Right atrium auricular region (tissue), 2 donors: ENCODE measurements at regions not wholly inside any gene's neighbourhood (a gene's known extent, or its start where the extent isn't known, plus 50 kb on each side); places are given as distances from the start of the nearest gene placed in this dataset.

Source experiments
- DNase-seq: peaks from one replicate; pipeline ENCODE4 v3.0.0-alpha.2; 2019; ENCODE audit warnings: low spot score
- H3K27ac ChIP-seq, 2 donors: fragments of 200-600 bp; sonication (generic); 1 replicate in 1 of 2; 2 replicates in 1 of 2; pipeline ENCODE4 v1.5.1; 2016 to 2019
- H3K27me3 ChIP-seq, 2 donors: fragments of 200-600 bp; sonication (generic); one replicate each; pipeline versions ENCODE4 v1.5.1 to v1.6.0; 2017 to 2019
- H3K36me3 ChIP-seq: fragments of 200-600 bp; sonication (generic); one replicate; pipeline ENCODE4 v1.5.1; 2016
- H3K4me1 ChIP-seq, 2 donors: fragments of 200-600 bp; sonication (generic); one replicate each; pipeline versions ENCODE4 v1.5.1 to v1.6.0; 2017 to 2019
- H3K4me3 ChIP-seq, 2 donors: fragments of 200-600 bp; sonication (generic); 1 replicate in 1 of 2; 2 replicates in 1 of 2; pipeline ENCODE4 v1.5.1; 2017 to 2019; ENCODE audit warnings: mild to moderate bottlenecking in 1 of 2, moderate library complexity in 1 of 2
- H3K9me3 ChIP-seq, 2 donors: fragments of 200-600 bp; sonication (generic); one replicate each; pipeline ENCODE4 v1.5.1; 2019
- CTCF ChIP-seq, 2 donors: fragments of 200-600 bp; sonication (generic); IDR thresholded peaks; one replicate each; pipeline ENCODE4 v1.5.1; 2019; ENCODE audit warnings: antibody characterized with exemption in 2 of 2

- Histone ChIP-seq H3K9me3 (no peaks in the 10 kb centered on the region), H3K4me1 (no peaks in the 10 kb centered on the region), H3K36me3 (no peaks in the 10 kb centered on the region), H3K27me3 (no peaks in the 10 kb centered on the region), H3K4me3 (no peak overlapping the region), H3K27ac (no peak overlapping the region)
- no peak for DNase-seq
- TF ChIP-seq CTCF (IDR thresholded peaks at IDR 0.05): no peak
Measured at GRCh38 chr5:116834796-116835515, 260.3 kb upstream of the SEMA6A start.

GRCh38 chr5:116830079-116830478, 255.5 kb upstream of the SEMA6A start:
- H3K27me3 ChIP-seq: no peaks in the 10 kb centered on the region
- H3K4me3 ChIP-seq: no peak overlapping the region
- no peaks in the 10 kb centered on the region for H3K9me3 ChIP-seq
- H3K36me3 ChIP-seq: no peaks in the 10 kb centered on the region
- H3K4me1 ChIP-seq: no peaks in the 10 kb centered on the region
- no peak for DNase-seq
- no peak overlapping the region for H3K27ac ChIP-seq
- TF ChIP-seq CTCF (IDR thresholded peaks at IDR 0.05): no peak

GRCh38 chr5:116827078-116827477, 252.5 kb upstream of the SEMA6A start:
- TF ChIP-seq CTCF (IDR thresholded peaks at IDR 0.05): no peak
- no peaks in the 10 kb centered on the region for H3K27me3 ChIP-seq
- no peaks in the 10 kb centered on the region for H3K4me1 ChIP-seq
- no peaks in the 10 kb centered on the region for H3K9me3 ChIP-seq
- H3K36me3 ChIP-seq: no peaks in the 10 kb centered on the region
- H3K4me3 ChIP-seq: no peak overlapping the region
- DNase-seq: no peak
- no peak overlapping the region for H3K27ac ChIP-seq

- Histone ChIP-seq H3K27me3 (no peaks in the 10 kb centered on the region), H3K27ac (no peak overlapping the region), H3K4me3 (no peak overlapping the region), H3K9me3 (no peaks in the 10 kb centered on the region), H3K36me3 (no peaks in the 10 kb centered on the region), H3K4me1 (no peaks in the 10 kb centered on the region)
- no peak for TF ChIP-seq CTCF (IDR thresholded peaks at IDR 0.05)
- DNase-seq: no peak
Measured at GRCh38 chr5:116825486-116825885, 250.9 kb upstream of the SEMA6A start.

GRCh38 chr5:116824751-116825438, 250.3 kb upstream of the SEMA6A start:
- H3K36me3 ChIP-seq: no peaks in the 10 kb centered on the region
- no peak overlapping the region for H3K4me3 ChIP-seq
- H3K4me1 ChIP-seq: no peaks in the 10 kb centered on the region
- H3K9me3 ChIP-seq: no peaks in the 10 kb centered on the region
- H3K27ac ChIP-seq: no peak overlapping the region
- no peak for TF ChIP-seq CTCF (IDR thresholded peaks at IDR 0.05)
- no peaks in the 10 kb centered on the region for H3K27me3 ChIP-seq
- DNase-seq: no peak
